GM19025 (cell line): ENCODE measurements at regions not wholly inside any gene's neighbourhood (a gene's known extent, or its start where the extent isn't known, plus 50 kb on each side); places are given as distances from the start of the nearest gene placed in this dataset.

Experiments used
- ATAC-seq: cut with Tn5 transposase; IDR thresholded peaks from one replicate; pipeline ENCODE4 v1.9.1; 2021; ENCODE audit warnings: mild to moderate bottlenecking, low read depth, moderate library complexity; ENCODE audit not compliant: unreplicated experiment

DNA sequence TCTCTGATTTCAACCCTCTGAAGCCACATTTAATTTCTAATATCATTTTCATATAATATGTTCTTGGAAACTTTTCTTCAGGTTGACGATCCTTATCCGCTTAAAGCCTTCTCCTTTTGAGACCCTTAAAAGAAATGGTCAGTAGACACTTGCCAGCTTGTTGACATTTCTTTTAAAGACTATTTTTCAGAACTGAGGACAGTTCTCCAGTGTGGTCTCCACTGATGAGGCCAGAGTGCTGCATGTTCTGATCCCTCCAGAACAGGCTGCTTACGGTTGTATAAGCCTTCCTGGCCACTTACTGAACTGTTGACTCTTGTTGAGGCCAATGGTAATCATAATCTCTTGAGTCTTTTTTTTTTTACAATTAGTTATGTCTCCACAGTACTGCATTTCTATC, 477.3 kb downstream of the FGF9 start:
- no peak for ATAC-seq

DNA sequence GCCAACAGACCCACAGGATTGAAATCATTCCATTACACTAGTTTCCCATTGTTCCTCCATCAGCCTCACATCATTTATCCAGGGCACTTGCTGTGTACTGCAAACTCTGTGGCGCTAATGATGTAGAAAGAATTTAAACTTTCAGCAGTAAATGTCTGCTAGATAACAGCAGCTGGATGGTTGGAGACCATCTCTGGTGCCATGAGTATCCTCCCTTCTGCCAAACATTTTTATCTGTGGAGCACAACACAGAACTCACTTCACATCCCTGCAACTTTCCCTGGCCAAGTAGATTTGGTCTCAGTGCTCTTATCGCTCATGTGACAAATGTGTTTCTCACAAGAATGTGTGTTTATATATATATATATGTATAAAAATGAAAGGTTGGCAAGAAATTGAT, 481.9 kb downstream of the FGF9 start:
- no peak for ATAC-seq

GRCh38 chr13:22154041-22154440, 483.2 kb downstream of the FGF9 start:
- no peak for ATAC-seq

DNA sequence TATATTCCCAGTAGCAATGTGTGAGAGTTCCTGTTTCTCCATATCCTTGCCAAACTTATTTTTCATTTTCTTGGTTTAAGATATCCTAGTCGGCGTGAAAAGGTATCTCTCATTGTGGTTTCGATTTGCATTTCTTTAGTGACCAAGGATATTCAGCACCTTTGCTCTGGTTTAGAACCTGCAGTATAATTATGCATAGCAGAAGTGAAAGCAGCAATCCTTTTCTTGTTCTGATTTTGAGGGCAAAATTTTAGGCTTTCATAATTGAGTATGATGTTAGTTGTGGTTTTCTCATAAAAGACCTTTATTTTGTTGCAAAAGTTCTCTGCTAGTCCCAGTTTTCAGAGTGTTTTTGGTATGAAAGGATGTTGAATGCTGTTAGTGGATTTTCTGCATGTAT, 491.0 kb downstream of the FGF9 start:
- ATAC-seq, result peak; percentile 89

- ATAC-seq, result no peak
These were observed 492.0 kb downstream of the FGF9 start for GRCh38 chr13:22162889-22163288.

- no peak for ATAC-seq
These were observed 497.7 kb downstream of the FGF9 start for GRCh38 chr13:22168437-22169190.

- ATAC-seq, result no peak
These were observed 498.6 kb downstream of the FGF9 start for GRCh38 chr13:22169473-22169872.

DNA sequence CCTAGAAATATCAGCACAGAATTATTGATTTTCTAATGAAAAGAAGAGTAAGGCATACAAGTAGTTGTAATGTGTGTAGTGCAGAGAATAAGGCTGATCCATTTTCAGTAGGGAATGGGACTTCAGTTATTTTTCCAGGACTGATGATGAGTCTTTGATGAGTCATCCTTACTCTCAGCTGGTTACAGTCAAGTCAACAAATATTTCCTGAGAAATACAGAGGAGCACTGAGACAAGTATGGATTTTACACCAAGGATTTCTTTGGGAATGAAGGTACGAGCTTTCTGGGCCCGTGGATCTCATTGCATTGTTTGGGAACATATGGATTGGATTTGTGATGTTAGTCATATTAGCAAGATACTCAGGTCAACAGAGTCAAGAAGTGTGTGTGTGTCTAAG, 502.7 kb downstream of the FGF9 start:
- ATAC-seq, result no peak

- no peak for ATAC-seq
These were observed 504.4 kb downstream of the FGF9 start for GRCh38 chr13:22175241-22175640.

DNA sequence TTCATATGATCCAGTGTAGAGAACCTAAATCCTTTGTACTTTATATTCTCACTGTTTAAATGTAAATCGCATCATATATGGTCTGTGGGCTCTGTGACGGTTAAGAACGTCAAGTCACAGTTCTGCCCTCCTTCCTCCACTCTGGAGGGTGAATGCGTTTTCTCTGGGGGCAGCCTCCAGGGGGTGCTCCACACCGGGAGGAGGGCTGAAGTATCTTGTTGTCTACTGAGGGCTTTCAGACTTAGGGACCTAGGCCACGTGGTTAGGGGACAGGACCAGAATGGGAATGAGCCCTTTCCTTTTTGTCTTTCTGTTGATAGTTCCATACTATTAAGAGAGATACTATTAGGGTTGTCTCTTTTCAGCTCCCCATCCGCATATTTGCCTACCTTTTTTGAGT, 504.9 kb downstream of the FGF9 start:
- no peak for ATAC-seq

GRCh38 chr13:22176968-22177520, 506.2 kb downstream of the FGF9 start:
- ATAC-seq, result no peak

- ATAC-seq, result no peak
These were observed 508.0 kb downstream of the FGF9 start for GRCh38 chr13:22178878-22179277.

DNA sequence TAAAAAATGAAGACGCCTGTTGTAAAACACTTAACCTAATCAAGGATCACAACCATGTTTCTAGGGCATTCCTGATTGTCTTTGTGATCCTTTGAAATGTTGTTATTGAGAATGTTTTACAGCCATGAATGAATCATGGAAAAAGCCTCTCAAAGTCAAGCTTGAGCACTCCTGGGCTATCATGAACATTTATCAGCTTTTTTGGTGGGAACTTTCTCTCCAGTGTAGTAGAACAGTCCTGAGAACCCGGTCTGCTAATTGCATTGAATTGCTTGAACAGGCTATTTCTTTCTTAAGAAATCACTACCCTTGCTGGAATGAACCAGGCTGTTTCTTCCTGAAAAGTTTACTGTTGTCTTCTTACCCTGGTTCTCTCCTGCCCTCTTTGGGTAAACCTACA, 516.5 kb downstream of the FGF9 start:
- ATAC-seq, result no peak

- ATAC-seq, result no peak
These were observed 518.5 kb downstream of the FGF9 start for GRCh38 chr13:22189176-22190048.

- no peak for ATAC-seq
These were observed 522.2 kb downstream of the FGF9 start for GRCh38 chr13:22193070-22193469.

DNA sequence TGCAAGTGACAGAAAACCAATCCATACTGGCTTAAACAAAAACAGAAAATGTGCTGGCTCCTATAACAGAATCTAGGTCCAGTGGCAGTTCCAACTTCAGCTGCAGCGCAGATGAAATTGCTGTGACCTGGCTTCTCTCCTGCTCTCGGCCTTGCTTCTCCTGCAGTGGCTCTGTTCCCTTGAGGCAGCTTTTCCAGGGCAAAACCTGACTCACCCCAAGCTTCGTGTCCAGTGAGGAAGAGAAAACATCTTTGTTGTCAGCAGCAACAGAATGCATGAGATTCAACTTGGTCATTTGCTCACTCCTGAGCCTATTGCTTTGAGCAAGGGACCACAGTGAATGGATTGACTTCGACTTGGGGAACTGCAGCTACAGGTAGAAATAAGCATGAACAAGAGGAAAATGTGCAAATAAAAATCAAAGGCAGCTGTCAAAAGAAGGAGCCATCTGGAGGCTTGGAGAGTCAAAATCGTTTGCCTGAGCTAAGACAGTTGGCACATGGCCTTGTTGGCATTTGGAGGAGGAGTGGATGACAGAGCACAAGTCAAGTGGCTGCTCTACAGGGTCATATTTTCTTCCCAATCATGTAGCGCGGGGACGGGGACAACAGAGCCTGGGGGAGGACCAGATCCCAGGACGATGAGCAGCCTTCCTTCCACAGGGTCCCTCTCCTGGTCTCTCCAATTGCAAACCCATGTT, 523.4 kb downstream of the FGF9 start:
- no peak for ATAC-seq

GRCh38 chr13:22195726-22196125, 524.9 kb downstream of the FGF9 start:
- ATAC-seq, result no peak

- ATAC-seq, result no peak
These were observed 525.9 kb downstream of the FGF9 start for GRCh38 chr13:22196777-22197176.

- no peak for ATAC-seq
These were observed 527.1 kb downstream of the FGF9 start for GRCh38 chr13:22198001-22198400.

DNA sequence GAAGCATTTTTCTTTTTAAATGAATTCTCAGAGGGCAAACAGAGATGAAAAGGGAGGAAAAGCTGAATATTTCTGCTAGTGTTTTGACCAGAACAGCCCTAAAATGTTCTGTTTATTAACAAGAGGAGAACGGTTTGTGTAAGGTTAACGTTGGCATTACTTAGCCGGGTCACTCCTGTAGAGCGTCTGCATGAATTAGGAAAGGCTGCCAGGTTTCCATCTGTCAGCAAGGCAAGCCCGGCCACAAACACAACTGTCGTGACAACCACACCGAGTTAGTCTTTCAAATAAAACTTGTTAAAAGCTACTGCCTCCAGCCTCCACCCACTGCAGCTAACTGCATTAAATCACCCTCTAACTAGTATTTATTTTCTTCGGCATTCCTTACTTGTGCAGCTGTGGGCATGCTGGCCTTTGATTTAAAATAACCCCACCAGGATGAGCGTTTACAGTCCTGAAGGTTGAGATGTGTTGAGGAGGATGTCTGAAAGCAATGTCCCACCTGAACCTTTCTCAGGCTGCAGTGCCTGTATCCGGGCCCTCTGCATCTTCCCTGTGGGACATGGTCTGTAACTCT, 527.9 kb downstream of the FGF9 start:
- no peak for ATAC-seq

DNA sequence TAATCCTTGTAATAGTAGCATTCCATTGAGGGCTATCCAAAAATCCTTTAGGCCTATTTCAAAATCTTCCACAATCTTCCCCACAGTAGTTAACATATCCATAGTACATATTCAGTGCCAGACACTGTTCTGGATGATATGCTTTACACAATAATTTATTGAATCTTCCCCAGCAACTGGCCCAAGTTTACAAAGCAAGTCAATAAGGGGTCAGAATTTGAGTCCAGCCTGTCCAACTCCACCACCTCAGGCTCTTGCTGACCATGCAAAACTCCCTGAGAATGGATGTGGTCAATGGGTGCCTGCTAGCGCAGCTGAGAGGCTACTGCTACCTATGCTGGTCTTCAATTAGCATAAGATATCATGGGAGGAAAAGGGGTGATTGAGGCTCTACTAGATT, 529.6 kb downstream of the FGF9 start:
- no peak for ATAC-seq
